OCI-LY3 (cell line): ENCODE measurements at regions not wholly inside any gene's neighbourhood (a gene's known extent, or its start where the extent isn't known, plus 50 kb on each side); places are given as distances from the start of the nearest gene placed in this dataset.

ENCODE experiments used
- H2AFZ ChIP-seq: fragments of 200-600, 300-600 bp; shearing (Covaris generic); 2 replicates; pipeline ENCODE4 v1.6.0; 2014; ENCODE audit warnings: antibody characterized with exemption, low read depth, low read length
- H3K27ac ChIP-seq: fragments of 200-600, 300-600 bp; sonication (generic); 2 replicates; pipeline ENCODE4 v1.5.1; 2014; ENCODE audit warnings: mild to moderate bottlenecking, low read length, moderate library complexity, mixed read lengths
- H3K27me3 ChIP-seq: fragments of 200-600, 300-600 bp; sonication (generic); 2 replicates; pipeline ENCODE4 v1.6.1; 2014; ENCODE audit warnings: low read depth, low read length, mixed read lengths
- H3K36me3 ChIP-seq: fragments of 200-600, 300-600 bp; sonication (generic); replicated peaks from 2 replicates; pipeline ENCODE3; 2014; ENCODE audit warnings: low read depth, low read length, mixed read lengths
- H3K4me1 ChIP-seq: fragments of 300-600, 200-600 bp; sonication (generic); 2 replicates; pipeline ENCODE4 v1.6.1; 2014; ENCODE audit warnings: low read length, mixed read lengths
- H3K4me2 ChIP-seq: fragments of 200-600, 300-600 bp; sonication (generic); 2 replicates; pipeline ENCODE4 v1.6.1; 2014; ENCODE audit warnings: low read length, mixed read lengths
- H3K4me3 ChIP-seq: fragments of 300-600, 200-600 bp; sonication (generic); 2 replicates; pipeline ENCODE4 v1.5.1; 2014; ENCODE audit warnings: antibody characterized with exemption, mild to moderate bottlenecking, low read length, moderate library complexity
- H3K79me2 ChIP-seq: fragments of 300-600, 200-600 bp; shearing (Covaris generic); 2 replicates; pipeline ENCODE4 v1.6.1; 2014; ENCODE audit warnings: mild to moderate bottlenecking, low read length, mixed read lengths
- H3K9ac ChIP-seq: fragments of 300-600, 200-600 bp; shearing (Covaris generic); 2 replicates; pipeline ENCODE4 v1.6.0; 2014; ENCODE audit warnings: mild to moderate bottlenecking, low read length, moderate library complexity
- H3K9me3 ChIP-seq: fragments of 200-600, 300-600 bp; shearing (Covaris generic); 2 replicates; pipeline ENCODE4 v1.6.1; 2014; ENCODE audit warnings: low read length, mixed read lengths; ENCODE audit not compliant: insufficient read depth
- H4K20me1 ChIP-seq: fragments of 200-600, 300-600 bp; sonication (generic); 2 replicates; pipeline ENCODE4 v1.6.1; 2016; ENCODE audit warnings: low read length, mixed read lengths; ENCODE audit not compliant: insufficient read depth
- EZH2phosphoT487 ChIP-seq: fragments of 200-600 bp; shearing (Covaris generic); IDR thresholded peaks from 2 replicates; pipeline ENCODE4 v1.6.1; 2018; ENCODE audit warnings: antibody characterized with exemption, mixed run types, low read depth
- TF ChIP-seq, protein P1 (sequence below): fragments of 200-600, 300-600 bp; sonication (generic); IDR thresholded peaks from 2 replicates; pipeline ENCODE4 v1.5.1; 2014; ENCODE audit warnings: antibody characterized with exemption, low read length, low read depth

DNA sequence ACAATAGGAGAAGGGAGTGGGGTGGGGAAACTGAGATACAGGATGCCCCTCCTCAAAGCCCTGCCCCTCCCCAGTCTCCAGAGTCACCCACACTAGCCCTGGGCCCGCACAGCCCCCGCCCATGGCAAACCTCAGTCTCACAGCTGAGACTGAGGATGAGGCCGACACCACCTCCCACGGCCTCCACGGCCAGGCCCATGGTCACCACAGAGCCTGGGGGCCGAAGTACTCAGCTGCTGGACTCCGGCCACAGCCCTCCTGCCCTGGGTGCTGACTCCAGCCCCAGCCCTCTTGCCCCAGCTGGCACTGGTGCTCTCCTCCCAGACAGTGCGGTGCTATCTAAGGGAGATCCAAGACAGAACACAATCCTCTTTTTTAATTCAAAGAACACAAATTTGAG, 176.1 kb downstream of the TTLL2 start:
- Histone ChIP-seq H3K4me2 (no peak overlapping the region), H3K79me2 (no peaks in the 10 kb centered on the region)

DNA sequence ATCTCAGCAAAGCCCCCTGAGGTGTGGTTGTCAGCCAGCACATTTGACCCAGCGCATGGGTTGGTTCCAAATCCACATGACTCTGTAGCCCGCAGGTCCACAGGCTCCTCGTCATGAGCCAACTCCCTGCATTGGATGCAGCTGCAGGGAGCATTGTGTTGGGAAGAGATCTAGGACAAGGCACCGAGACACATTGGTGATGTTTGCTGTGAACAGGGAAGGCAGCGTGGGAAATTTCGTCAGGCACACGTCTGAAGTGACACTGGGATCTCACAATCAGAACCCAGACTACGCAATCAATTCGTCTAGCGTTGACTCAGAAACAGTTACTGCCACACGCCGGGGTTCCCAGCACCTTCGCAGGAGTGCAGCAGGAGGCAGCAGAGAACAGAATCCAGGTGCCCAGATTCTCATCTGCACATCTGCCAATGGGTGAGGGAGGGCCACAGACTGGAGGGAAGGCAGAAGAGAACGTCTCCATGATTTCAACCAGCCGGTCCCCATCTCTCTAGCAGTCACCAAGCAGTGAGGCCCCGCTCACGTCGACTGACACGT, 177.0 kb downstream of the TTLL2 start:
- H2AFZ ChIP-seq = no peak overlapping the region
- H3K9me3 ChIP-seq = no peaks in the 10 kb centered on the region
- H3K4me2 ChIP-seq = no peak overlapping the region
- H3K79me2 ChIP-seq = no peaks in the 10 kb centered on the region
- H3K4me1 ChIP-seq = peaks cover 3% of the 10 kb centered on the region; the same call in 1 of the 2 replicates
- H3K36me3 ChIP-seq = no peaks in the 10 kb centered on the region
- H3K27me3 ChIP-seq = peaks cover 17% of the 10 kb centered on the region
- TF ChIP-seq EZH2phosphoT487 = no peak
- TF ChIP-seq, protein P1, sequence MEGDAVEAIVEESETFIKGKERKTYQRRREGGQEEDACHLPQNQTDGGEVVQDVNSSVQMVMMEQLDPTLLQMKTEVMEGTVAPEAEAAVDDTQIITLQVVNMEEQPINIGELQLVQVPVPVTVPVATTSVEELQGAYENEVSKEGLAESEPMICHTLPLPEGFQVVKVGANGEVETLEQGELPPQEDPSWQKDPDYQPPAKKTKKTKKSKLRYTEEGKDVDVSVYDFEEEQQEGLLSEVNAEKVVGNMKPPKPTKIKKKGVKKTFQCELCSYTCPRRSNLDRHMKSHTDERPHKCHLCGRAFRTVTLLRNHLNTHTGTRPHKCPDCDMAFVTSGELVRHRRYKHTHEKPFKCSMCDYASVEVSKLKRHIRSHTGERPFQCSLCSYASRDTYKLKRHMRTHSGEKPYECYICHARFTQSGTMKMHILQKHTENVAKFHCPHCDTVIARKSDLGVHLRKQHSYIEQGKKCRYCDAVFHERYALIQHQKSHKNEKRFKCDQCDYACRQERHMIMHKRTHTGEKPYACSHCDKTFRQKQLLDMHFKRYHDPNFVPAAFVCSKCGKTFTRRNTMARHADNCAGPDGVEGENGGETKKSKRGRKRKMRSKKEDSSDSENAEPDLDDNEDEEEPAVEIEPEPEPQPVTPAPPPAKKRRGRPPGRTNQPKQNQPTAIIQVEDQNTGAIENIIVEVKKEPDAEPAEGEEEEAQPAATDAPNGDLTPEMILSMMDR = peak; percentile 49
- H3K9ac ChIP-seq = no peak overlapping the region
- no peaks in the 10 kb centered on the region for H4K20me1 ChIP-seq
- H3K27ac ChIP-seq = no peak overlapping the region
- no peak overlapping the region for H3K4me3 ChIP-seq

More for the DNA sequence above, 176.1 kb downstream of the TTLL2 start:
- no peak for TF ChIP-seq EZH2phosphoT487
- TF ChIP-seq, protein P1 = no peak
- H3K27me3 ChIP-seq = peaks cover 17% of the 10 kb centered on the region
- H4K20me1 ChIP-seq = no peaks in the 10 kb centered on the region
- no peak overlapping the region for H3K27ac ChIP-seq
- no peak overlapping the region for H3K9ac ChIP-seq
- no peak overlapping the region for H3K4me3 ChIP-seq
- peaks cover 3% of the 10 kb centered on the region; the same call in 1 of the 2 replicates for H3K4me1 ChIP-seq
- no peaks in the 10 kb centered on the region for H3K36me3 ChIP-seq
- H2AFZ ChIP-seq = no peak overlapping the region
- H3K9me3 ChIP-seq = no peaks in the 10 kb centered on the region

DNA sequence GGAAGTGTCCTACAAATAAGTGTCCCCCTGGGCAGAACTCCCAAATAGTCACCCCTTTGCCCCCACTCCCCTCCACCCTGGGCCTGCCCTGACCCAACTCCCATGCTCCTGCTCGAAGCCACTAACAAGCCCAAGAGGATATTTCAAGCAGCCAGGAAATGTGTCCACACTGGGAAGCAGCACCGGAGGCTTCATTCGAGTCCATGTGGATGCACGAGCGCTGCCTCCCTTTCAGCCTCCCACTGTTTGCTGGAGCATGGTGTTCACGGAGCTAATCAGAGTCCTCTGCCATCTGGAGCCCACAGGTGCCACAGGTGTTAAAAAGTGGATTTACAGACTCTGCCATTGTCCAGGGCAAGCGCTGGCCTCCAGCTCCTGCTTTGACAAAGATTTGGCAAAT, 177.6 kb downstream of the TTLL2 start:
- TF ChIP-seq, protein P1 = no peak
- TF ChIP-seq EZH2phosphoT487 = no peak
- Histone ChIP-seq H2AFZ (no peak overlapping the region), H3K9me3 (no peaks in the 10 kb centered on the region), H3K4me3 (no peak overlapping the region), H3K79me2 (no peaks in the 10 kb centered on the region), H3K27me3 (peaks cover 17% of the 10 kb centered on the region), H3K4me2 (no peak overlapping the region), H3K27ac (no peak overlapping the region), H3K4me1 (peaks cover 3% of the 10 kb centered on the region; the same call in 1 of the 2 replicates), H3K9ac (no peak overlapping the region), H3K36me3 (no peaks in the 10 kb centered on the region), H4K20me1 (no peaks in the 10 kb centered on the region)

DNA sequence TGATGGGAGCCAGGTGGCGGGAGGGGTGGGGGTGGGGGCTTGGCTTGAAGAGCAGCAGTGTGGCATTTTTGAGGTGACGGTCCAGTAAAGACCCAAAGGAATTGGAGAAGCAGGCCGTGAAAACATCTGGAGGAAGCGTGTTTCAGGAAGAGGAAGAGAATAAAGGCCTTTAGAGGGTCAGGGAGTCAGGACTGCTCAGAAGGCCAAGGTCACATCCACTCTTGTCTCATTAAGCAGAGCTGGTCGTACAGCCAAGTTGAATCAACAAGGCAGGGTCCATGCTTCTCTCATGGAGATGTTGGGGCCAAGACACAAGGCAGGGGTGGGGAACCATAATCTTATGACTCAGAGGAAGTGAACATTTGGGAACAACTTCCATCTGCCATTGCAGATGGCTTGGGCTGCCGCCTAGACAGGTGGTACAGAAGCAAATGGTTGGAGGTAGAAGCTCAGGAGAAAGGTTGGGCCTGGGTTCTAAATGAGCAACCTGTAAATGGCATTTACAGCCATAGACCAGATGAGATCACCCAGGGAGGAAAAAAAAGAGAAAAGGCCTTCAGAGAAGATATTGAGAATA, 179.6 kb downstream of the TTLL2 start:
- Histone ChIP-seq H3K9me3 (no peaks in the 10 kb centered on the region), H3K27ac (no peak overlapping the region), H2AFZ (no peak overlapping the region), H3K36me3 (no peaks in the 10 kb centered on the region), H3K79me2 (no peaks in the 10 kb centered on the region), H3K4me1 (peaks cover 3% of the 10 kb centered on the region; the same call in 1 of the 2 replicates), H3K9ac (no peak overlapping the region), H3K4me2 (no peak overlapping the region), H4K20me1 (no peaks in the 10 kb centered on the region), H3K27me3 (peaks cover 24% of the 10 kb centered on the region), H3K4me3 (no peak overlapping the region)
- TF ChIP-seq, protein P1 = no peak
- no peak for TF ChIP-seq EZH2phosphoT487
